DND-41 (cell line): ENCODE measurements at regions not wholly inside any gene's neighbourhood (a gene's known extent, or its start where the extent isn't known, plus 50 kb on each side); places are given as distances from the start of the nearest gene placed in this dataset.

Experiments
- ATAC-seq: fragments of 200-7000 bp; cut with Tn5 transposase; 3 replicates; pipeline ENCODE4 v1.9.1; 2021; ENCODE audit warnings: low read depth; ENCODE audit not compliant: insufficient read depth
- DNase-seq: peaks from one replicate; pipeline ENCODE4 v3.0.0-alpha.2; 2020
- H2AFZ ChIP-seq: 2 replicates; pipeline ENCODE4 v1.6.0; 2012; ENCODE audit warnings: low read depth, low read length
- H3K27ac ChIP-seq: 2 replicates; pipeline ENCODE4 v1.5.1; 2012; ENCODE audit warnings: low read length, inconsistent platforms
- H3K27me3 ChIP-seq: fragments of 200-600 bp; sonication (generic); 2 replicates; pipeline ENCODE4 v1.6.0; 2012; ENCODE audit warnings: low read length, mild to moderate bottlenecking, inconsistent platforms; ENCODE audit not compliant: insufficient read depth, poor library complexity
- H3K36me3 ChIP-seq: 2 replicates; pipeline ENCODE4 v1.5.1; 2012; ENCODE audit warnings: low read length, inconsistent platforms; ENCODE audit not compliant: insufficient read depth
- H3K4me1 ChIP-seq: 2 replicates; pipeline ENCODE4 v1.5.1; 2012; ENCODE audit warnings: mild to moderate bottlenecking, low read length; ENCODE audit not compliant: insufficient read depth
- H3K4me2 ChIP-seq: 2 replicates; pipeline ENCODE4 v1.6.0; 2012; ENCODE audit warnings: mild to moderate bottlenecking, moderate library complexity, low read length, inconsistent platforms; ENCODE audit not compliant: insufficient read depth
- H3K4me3 ChIP-seq, 2 experiments: fragments of 200-600 bp in 1 of 2; shearing (Covaris generic) in 1 of 2; 2 replicates each; pipeline ENCODE4 v1.5.1; 2012 to 2016; ENCODE audit warnings: inconsistent platforms in 2 of 2, low read length in 2 of 2, mild to moderate bottlenecking in 2 of 2, low read depth in 1 of 2, moderate library complexity in 1 of 2
- H3K79me2 ChIP-seq: 2 replicates; pipeline ENCODE4 v1.6.0; 2012; ENCODE audit warnings: low read length, inconsistent platforms; ENCODE audit not compliant: insufficient read depth
- H3K9ac ChIP-seq: 2 replicates; pipeline ENCODE4 v1.6.0; 2012; ENCODE audit warnings: low read depth, mild to moderate bottlenecking, inconsistent platforms, low read length, moderate library complexity
- H3K9me3 ChIP-seq: 2 replicates; pipeline ENCODE4 v1.5.1; 2012; ENCODE audit warnings: low read length, moderate library complexity, mild to moderate bottlenecking, inconsistent platforms; ENCODE audit not compliant: insufficient read depth, severe bottlenecking
- H4K20me1 ChIP-seq: 2 replicates; pipeline ENCODE4 v1.6.0; 2012; ENCODE audit warnings: low read length; ENCODE audit not compliant: insufficient read depth
- CTCF ChIP-seq: IDR thresholded peaks from 2 replicates; pipeline ENCODE4 v1.5.1; 2012; ENCODE audit warnings: borderline replicate concordance, low read length, moderate library complexity, mild to moderate bottlenecking; ENCODE audit not compliant: poor library complexity, severe bottlenecking; ENCODE audit errors: extremely low read depth
- EZH2 ChIP-seq: IDR thresholded peaks from 3 replicates; pipeline ENCODE4 v1.6.1; 2012; ENCODE audit warnings: borderline replicate concordance, low read depth, mild to moderate bottlenecking, moderate library complexity, low read length, inconsistent platforms; ENCODE audit not compliant: severe bottlenecking

- Histone ChIP-seq H3K79me2 (no peaks in the 10 kb centered on the region), H3K27me3 (no peaks in the 10 kb centered on the region), H3K9ac (peak overlapping the region; percentile 19; the same call in 1 of the 2 replicates), H3K4me1 (peaks cover 52% of the 10 kb centered on the region), H3K4me2 (0 out of 2 replicates have a peak overlapping the region, but pooled peaks have one; percentile 15), H3K27ac (peak overlapping the region; percentile 64), H3K36me3 (no peaks in the 10 kb centered on the region), H3K4me3 (no peak overlapping the region), H4K20me1 (no peaks in the 10 kb centered on the region), H3K9me3 (no peaks in the 10 kb centered on the region), H2AFZ (peak overlapping the region; percentile 52; the same call in 1 of the 2 replicates)
- DNase-seq (no peak), ATAC-seq (no peak)
- TF ChIP-seq EZH2, result no peak
- TF ChIP-seq CTCF, result no peak
Measured at GRCh38 chr3:82082796-82083195, 321.4 kb upstream of the GBE1 start.

GRCh38 chr3:82081351-82081750 is 319.9 kb upstream of the GBE1 start:
- TF ChIP-seq CTCF, result no peak
- no peak for TF ChIP-seq EZH2
- no peaks in the 10 kb centered on the region for H3K79me2 ChIP-seq

GRCh38 chr3:82080792-82081191 is 319.3 kb upstream of the GBE1 start:
- H3K36me3 ChIP-seq, result no peaks in the 10 kb centered on the region
- H3K27me3 ChIP-seq, result no peaks in the 10 kb centered on the region
- no peaks in the 10 kb centered on the region for H4K20me1 ChIP-seq
- H3K4me3 ChIP-seq, result peak overlapping the region in 1 of 2 experiments; percentile 23; a peak in 2 of 4 replicates
- peak overlapping the region; percentile 53 for H3K4me2 ChIP-seq
- peak overlapping the region; percentile 69 for H2AFZ ChIP-seq
- ATAC-seq (peak; percentile 23), DNase-seq (no peak)
- peak overlapping the region; percentile 85 for H3K27ac ChIP-seq
- H3K4me1 ChIP-seq, result peaks cover 52% of the 10 kb centered on the region
- H3K9me3 ChIP-seq, result no peaks in the 10 kb centered on the region
- TF ChIP-seq CTCF, result no peak
- TF ChIP-seq EZH2, result no peak
- peak overlapping the region; percentile 54 for H3K9ac ChIP-seq
- H3K79me2 ChIP-seq, result no peaks in the 10 kb centered on the region

More at GRCh38 chr3:82081351-82081750, 319.9 kb upstream of the GBE1 start:
- Histone ChIP-seq H3K9me3 (no peaks in the 10 kb centered on the region), H3K4me2 (0 out of 2 replicates have a peak overlapping the region, but pooled peaks have one; percentile 53), H3K9ac (peak overlapping the region; percentile 54), H3K36me3 (no peaks in the 10 kb centered on the region), H4K20me1 (no peaks in the 10 kb centered on the region), H3K27me3 (no peaks in the 10 kb centered on the region), H3K4me1 (peaks cover 52% of the 10 kb centered on the region), H3K27ac (peak overlapping the region; percentile 85), H3K4me3 (no peak overlapping the region), H2AFZ (peak overlapping the region; percentile 69; the same call in 1 of the 2 replicates)
- DNase-seq, result no peak
- no peak for ATAC-seq

GRCh38 chr3:82080261-82080660 is 318.8 kb upstream of the GBE1 start:
- peak; percentile 69 for DNase-seq
- ATAC-seq, result peak; percentile 98

More at GRCh38 chr3:82080261-82080660, 318.8 kb upstream of the GBE1 start:
- TF ChIP-seq CTCF (no peak), EZH2 (no peak)
- Histone ChIP-seq H3K36me3 (no peaks in the 10 kb centered on the region), H3K27ac (peak overlapping the region; percentile 85), H2AFZ (peak overlapping the region; percentile 69), H3K9me3 (no peaks in the 10 kb centered on the region), H3K9ac (peak overlapping the region; percentile 54), H4K20me1 (no peaks in the 10 kb centered on the region), H3K4me3 (peak overlapping the region in 1 of 2 experiments; percentile 23; a peak in 2 of 4 replicates), H3K79me2 (no peaks in the 10 kb centered on the region), H3K27me3 (no peaks in the 10 kb centered on the region), H3K4me2 (peak overlapping the region; percentile 53), H3K4me1 (peaks cover 52% of the 10 kb centered on the region)
